ENCODE measurements at regions not wholly inside any gene's neighbourhood (a gene's known extent, or its start where the extent isn't known, plus 50 kb on each side); places are given as distances from the start of the nearest gene placed in this dataset.

GRCh38 chr5:162221910-162222309 lies 154.3 kb downstream of the GABRG2 start:
- TF ChIP-seq, protein P1, sequence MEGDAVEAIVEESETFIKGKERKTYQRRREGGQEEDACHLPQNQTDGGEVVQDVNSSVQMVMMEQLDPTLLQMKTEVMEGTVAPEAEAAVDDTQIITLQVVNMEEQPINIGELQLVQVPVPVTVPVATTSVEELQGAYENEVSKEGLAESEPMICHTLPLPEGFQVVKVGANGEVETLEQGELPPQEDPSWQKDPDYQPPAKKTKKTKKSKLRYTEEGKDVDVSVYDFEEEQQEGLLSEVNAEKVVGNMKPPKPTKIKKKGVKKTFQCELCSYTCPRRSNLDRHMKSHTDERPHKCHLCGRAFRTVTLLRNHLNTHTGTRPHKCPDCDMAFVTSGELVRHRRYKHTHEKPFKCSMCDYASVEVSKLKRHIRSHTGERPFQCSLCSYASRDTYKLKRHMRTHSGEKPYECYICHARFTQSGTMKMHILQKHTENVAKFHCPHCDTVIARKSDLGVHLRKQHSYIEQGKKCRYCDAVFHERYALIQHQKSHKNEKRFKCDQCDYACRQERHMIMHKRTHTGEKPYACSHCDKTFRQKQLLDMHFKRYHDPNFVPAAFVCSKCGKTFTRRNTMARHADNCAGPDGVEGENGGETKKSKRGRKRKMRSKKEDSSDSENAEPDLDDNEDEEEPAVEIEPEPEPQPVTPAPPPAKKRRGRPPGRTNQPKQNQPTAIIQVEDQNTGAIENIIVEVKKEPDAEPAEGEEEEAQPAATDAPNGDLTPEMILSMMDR (conservative IDR thresholded peaks at IDR 0.05 in 1 of 2, IDR thresholded peaks at IDR 0.05 in 1 of 2; ENCODE audit: low read depth in 1 of 2, low read length in 2 of 2), result no peak
- no peak for TF ChIP-seq EZH2 (IDR thresholded peaks at IDR 0.05; ENCODE audit: low read length, missing control alignments)
- Histone ChIP-seq H3K79me2 (ENCODE audit: control insufficient read depth, insufficient read depth, low read length) (no peaks in the 10 kb centered on the region), H3K27ac (ENCODE audit: insufficient read depth, low read length) (no peak overlapping the region), H3K36me3 (ENCODE audit: control insufficient read depth, insufficient read depth, low read length) (no peaks in the 10 kb centered on the region), H4K20me1 (ENCODE audit: control insufficient read depth, extremely low read depth, insufficient read depth, low read length) (no peaks in the 10 kb centered on the region), H3K4me3 (replicated peaks in 1 of 4; ENCODE audit: control extremely low read depth in 1 of 4, insufficient read depth in 1 of 4, low read depth in 3 of 4, low read length in 4 of 4) (no peak overlapping the region), H3K4me1 (ENCODE audit: control insufficient read depth, extremely low read depth, insufficient read depth, low read length) (no peaks in the 10 kb centered on the region), H3K9ac (ENCODE audit: insufficient read depth, low read length) (no peak overlapping the region), H3K9me3 (ENCODE audit: control insufficient read depth, insufficient read depth, low read depth, low read length) (no peaks in the 10 kb centered on the region), H3K4me2 (ENCODE audit: extremely low read depth, insufficient read depth, low read length) (no peak overlapping the region), H3K27me3 (ENCODE audit: control insufficient read depth, insufficient read depth, low read length) (no peaks in the 10 kb centered on the region), H2AFZ (ENCODE audit: low read length) (no peak overlapping the region)
- DNase-seq (ENCODE audit: low read depth in 2 of 2), result no peak

DNA sequence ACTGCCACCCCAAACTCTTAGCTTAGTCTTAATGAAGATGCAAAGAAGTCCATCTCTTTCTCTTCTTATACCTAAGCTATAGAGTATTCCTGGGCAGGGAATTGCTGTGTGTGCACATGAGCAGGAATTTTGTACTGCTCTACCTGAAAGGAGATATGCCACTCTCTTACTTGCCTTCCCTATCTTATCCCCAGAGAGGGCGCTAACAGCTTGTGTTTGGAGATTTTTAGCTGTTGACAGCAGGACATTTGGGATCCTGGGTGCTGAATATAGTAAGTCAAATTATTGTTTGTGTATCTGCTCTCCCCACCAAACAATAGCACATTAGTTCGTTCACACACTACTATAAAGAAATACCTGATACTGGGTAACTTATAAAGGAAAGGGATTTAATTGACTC lies 159.5 kb downstream of the GABRG2 start:
- Histone ChIP-seq H3K27me3 (ENCODE audit: control insufficient read depth, insufficient read depth, low read length) (no peaks in the 10 kb centered on the region), H4K20me1 (ENCODE audit: control insufficient read depth, extremely low read depth, insufficient read depth, low read length) (no peaks in the 10 kb centered on the region), H3K4me1 (ENCODE audit: control insufficient read depth, extremely low read depth, insufficient read depth, low read length) (no peaks in the 10 kb centered on the region), H3K79me2 (ENCODE audit: control insufficient read depth, insufficient read depth, low read length) (no peaks in the 10 kb centered on the region), H3K36me3 (ENCODE audit: control insufficient read depth, insufficient read depth, low read length) (no peaks in the 10 kb centered on the region), H2AFZ (ENCODE audit: low read length) (no peak overlapping the region), H3K27ac (ENCODE audit: insufficient read depth, low read length) (no peak overlapping the region), H3K4me3 (replicated peaks in 1 of 4; ENCODE audit: control extremely low read depth in 1 of 4, insufficient read depth in 1 of 4, low read depth in 3 of 4, low read length in 4 of 4) (no peak overlapping the region), H3K4me2 (ENCODE audit: extremely low read depth, insufficient read depth, low read length) (no peak overlapping the region), H3K9me3 (ENCODE audit: control insufficient read depth, insufficient read depth, low read depth, low read length) (no peaks in the 10 kb centered on the region), H3K9ac (ENCODE audit: insufficient read depth, low read length) (no peak overlapping the region)
- TF ChIP-seq EZH2 (IDR thresholded peaks at IDR 0.05; ENCODE audit: low read length, missing control alignments), result no peak
- TF ChIP-seq, protein P1 (conservative IDR thresholded peaks at IDR 0.05 in 1 of 2, IDR thresholded peaks at IDR 0.05 in 1 of 2; ENCODE audit: low read depth in 1 of 2, low read length in 2 of 2), result no peak
- DNase-seq (ENCODE audit: low read depth in 2 of 2), result no peak

GRCh38 chr5:162230348-162230747 lies 162.8 kb downstream of the GABRG2 start:
- no peaks in the 10 kb centered on the region for H4K20me1 ChIP-seq (ENCODE audit: control insufficient read depth, extremely low read depth, insufficient read depth, low read length)
- H3K4me1 ChIP-seq (ENCODE audit: control insufficient read depth, extremely low read depth, insufficient read depth, low read length), result no peaks in the 10 kb centered on the region
- no peaks in the 10 kb centered on the region for H3K9me3 ChIP-seq (ENCODE audit: control insufficient read depth, insufficient read depth, low read depth, low read length)
- no peak overlapping the region for H3K4me2 ChIP-seq (ENCODE audit: extremely low read depth, insufficient read depth, low read length)
- H2AFZ ChIP-seq (ENCODE audit: low read length), result no peak overlapping the region
- H3K36me3 ChIP-seq (ENCODE audit: control insufficient read depth, insufficient read depth, low read length), result no peaks in the 10 kb centered on the region
- no peak overlapping the region for H3K4me3 ChIP-seq (replicated peaks in 1 of 4; ENCODE audit: control extremely low read depth in 1 of 4, insufficient read depth in 1 of 4, low read depth in 3 of 4, low read length in 4 of 4)
- H3K27me3 ChIP-seq (ENCODE audit: control insufficient read depth, insufficient read depth, low read length), result no peaks in the 10 kb centered on the region
- no peak overlapping the region for H3K27ac ChIP-seq (ENCODE audit: insufficient read depth, low read length)
- DNase-seq (ENCODE audit: low read depth in 2 of 2), result no peak
- H3K79me2 ChIP-seq (ENCODE audit: control insufficient read depth, insufficient read depth, low read length), result no peaks in the 10 kb centered on the region
- TF ChIP-seq EZH2 (IDR thresholded peaks at IDR 0.05; ENCODE audit: low read length, missing control alignments), result no peak
- TF ChIP-seq, protein P1 (conservative IDR thresholded peaks at IDR 0.05 in 1 of 2, IDR thresholded peaks at IDR 0.05 in 1 of 2; ENCODE audit: low read depth in 1 of 2, low read length in 2 of 2), result no peak
- H3K9ac ChIP-seq (ENCODE audit: insufficient read depth, low read length), result no peak overlapping the region
